AG10803 (cell line): ENCODE measurements at regions not wholly inside any gene's neighbourhood (a gene's known extent, or its start where the extent isn't known, plus 50 kb on each side); places are given as distances from the start of the nearest gene placed in this dataset.

Source experiments
- DNase-seq: peaks from one replicate; pipeline ENCODE4 v3.0.0; 2010; ENCODE audit warnings: low read depth
- H3K4me3 ChIP-seq: 2 replicates; pipeline ENCODE4 v1.5.1; 2011; ENCODE audit warnings: mild to moderate bottlenecking, low read length, control low read depth
- CTCF ChIP-seq: conservative IDR thresholded peaks from 2 replicates; pipeline ENCODE4 v1.5.1; 2011; ENCODE audit warnings: mild to moderate bottlenecking, low read length, control low read depth, inconsistent platforms

DNA sequence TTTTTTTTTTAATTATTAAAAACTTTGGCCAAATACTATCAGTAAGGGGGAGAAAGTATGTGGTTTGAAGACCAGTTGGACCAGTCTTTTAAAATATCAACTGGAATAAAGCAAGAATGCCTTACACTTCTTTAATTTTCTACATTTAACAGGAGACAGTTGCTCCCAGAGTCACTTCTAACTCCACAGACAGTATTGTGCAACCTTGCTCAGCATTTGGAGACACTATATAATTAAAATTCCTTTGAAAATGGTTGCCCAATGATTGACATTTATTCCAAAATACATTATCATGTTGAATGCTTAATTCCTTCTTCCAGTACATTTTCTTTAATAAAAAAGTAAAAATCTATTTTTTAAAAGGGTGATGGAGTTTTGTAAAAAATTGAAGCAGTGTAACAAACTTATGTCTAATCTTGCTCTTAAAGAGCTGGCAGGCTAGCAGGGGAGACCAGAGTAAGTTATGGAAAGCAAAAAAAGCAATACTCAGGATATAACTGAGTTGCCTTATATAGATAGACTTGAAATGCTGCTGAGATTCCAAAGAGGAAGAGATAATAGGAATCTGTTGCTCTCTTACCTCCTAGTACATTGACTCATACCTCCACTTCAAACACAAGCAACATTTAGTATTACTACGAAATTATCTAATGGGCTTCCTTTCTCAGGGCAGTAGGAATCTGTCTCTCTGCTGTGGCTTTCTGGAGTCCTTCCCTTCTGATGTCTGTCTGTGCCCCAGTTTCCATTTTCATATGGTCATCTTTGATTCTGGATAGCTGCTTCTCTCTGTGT lies 69.7 kb upstream of the RGL1 start:
- TF ChIP-seq CTCF = no peak
- no peak overlapping the region; the same call in 1 of the 2 replicates for H3K4me3 ChIP-seq
- DNase-seq = peak; percentile 16

DNA sequence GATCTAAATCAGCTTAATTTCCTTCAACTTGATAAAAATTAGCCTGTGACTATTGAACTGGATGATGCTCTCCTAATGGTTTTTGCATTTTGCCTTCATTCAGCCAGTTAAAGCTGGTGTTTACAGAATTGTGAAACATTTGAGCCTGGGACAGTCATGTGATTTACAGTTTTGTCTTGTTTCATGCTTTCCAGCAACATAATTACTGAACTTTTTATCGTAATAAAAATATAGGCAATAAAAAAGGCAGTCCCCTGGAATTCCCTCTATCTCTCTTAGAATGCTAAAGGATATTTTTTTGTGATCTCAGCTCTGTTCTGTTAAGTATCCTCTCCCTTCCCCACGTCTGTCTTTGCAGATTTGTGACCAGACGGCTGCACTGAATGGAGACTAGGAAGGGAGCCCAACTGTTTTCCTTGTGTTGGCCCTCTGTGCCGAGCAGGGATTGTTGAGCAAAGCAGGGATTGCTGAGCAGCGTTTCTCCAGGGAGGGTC lies 70.3 kb upstream of the RGL1 start:
- no peak for TF ChIP-seq CTCF
- DNase-seq = peak; percentile 54
- H3K4me3 ChIP-seq = peak overlapping the region; percentile 24

GRCh38 chr1:183733715-183734114 lies 71.2 kb upstream of the RGL1 start:
- DNase-seq = no peak
- no peak for TF ChIP-seq CTCF
- H3K4me3 ChIP-seq = no peak overlapping the region

GRCh38 chr1:183732236-183732880 lies 72.6 kb upstream of the RGL1 start:
- DNase-seq = no peak

DNA sequence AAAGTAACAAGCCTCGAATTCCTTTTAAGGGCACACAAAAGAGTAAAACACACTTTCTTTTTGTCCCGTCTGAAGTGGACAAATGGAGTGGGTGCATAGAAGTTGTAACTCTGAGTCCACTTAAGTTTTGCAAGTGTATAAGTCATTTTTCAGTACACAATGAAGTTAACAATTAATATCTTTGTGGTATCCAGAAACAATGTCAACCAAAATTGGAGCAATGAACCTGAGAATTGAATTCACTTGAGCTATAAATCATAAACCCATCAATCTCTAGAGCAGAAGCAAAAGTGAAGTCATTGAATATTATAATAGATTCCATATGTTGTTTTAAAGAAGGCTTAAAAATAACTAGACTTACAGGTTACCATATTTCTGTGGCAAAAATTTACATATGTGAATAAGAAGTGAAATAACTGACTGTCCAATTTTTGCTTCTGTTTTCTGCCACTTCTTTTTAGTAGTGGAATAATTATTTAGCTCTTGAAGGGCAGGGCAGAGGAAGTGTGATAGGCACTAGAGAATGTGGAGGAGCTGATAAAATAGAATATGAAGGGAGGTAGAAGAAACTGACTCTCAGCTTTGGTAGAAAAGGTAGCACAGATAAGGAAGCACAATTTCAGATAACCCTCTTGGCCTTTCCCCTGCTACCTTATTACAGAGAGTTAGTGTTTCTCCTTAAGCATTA lies 73.9 kb upstream of the RGL1 start:
- no peak for DNase-seq
- H3K4me3 ChIP-seq = no peak overlapping the region
- no peak for TF ChIP-seq CTCF

More at GRCh38 chr1:183732236-183732880, 72.6 kb upstream of the RGL1 start:
- H3K4me3 ChIP-seq = no peak overlapping the region
- TF ChIP-seq CTCF = no peak

DNA sequence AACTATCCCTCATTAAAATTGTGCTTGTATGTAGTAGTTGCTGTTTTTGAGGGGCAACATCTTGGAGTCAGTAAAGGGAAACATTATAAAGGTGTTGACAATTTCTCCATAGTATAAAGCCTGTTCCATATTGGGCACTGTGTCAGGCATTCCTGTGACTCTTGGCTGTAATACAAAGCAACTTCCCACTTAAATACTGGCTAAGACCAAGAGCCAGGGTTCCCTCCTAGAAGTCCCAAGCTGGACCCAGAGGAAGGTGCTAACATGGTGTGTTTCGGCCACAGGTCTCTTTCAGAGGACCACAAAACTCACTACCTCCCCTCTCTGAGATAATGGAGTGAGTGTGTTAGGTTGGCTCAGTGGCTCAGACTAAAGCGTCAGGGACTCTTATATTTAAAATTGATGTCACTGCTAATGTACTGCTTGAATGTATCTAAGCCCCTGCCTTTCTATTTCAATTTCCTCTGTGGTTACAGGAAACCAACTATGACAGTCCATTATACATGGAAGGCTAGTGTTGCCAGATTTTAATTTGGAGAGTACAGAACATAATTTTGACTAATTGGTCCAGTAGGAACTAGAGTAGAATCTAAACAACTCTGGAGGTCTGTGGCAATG lies 74.7 kb upstream of the RGL1 start:
- DNase-seq = no peak
- TF ChIP-seq CTCF = no peak
- H3K4me3 ChIP-seq = no peak overlapping the region
